ENCODE measurements at regions not wholly inside any gene's neighbourhood (a gene's known extent, or its start where the extent isn't known, plus 50 kb on each side); places are given as distances from the start of the nearest gene placed in this dataset.

- TF ChIP-seq CTCF (conservative IDR thresholded peaks at IDR 0.05 in 1 of 2, IDR thresholded peaks at IDR 0.05 in 1 of 2; ENCODE audit: extremely low read depth in 1 of 2, insufficient read depth in 1 of 2, low read depth in 1 of 2, low read length in 2 of 2) (peak in 1 of 2 donors; percentile 17), EZH2 (IDR thresholded peaks at IDR 0.05; ENCODE audit: borderline replicate concordance, low read length) (no peak)
Measured at GRCh38 chrX:23559975-23560374, 107.3 kb upstream of the PRDX4 start.
